ENCODE measurements at regions not wholly inside any gene's neighbourhood (a gene's known extent, or its start where the extent isn't known, plus 50 kb on each side); places are given as distances from the start of the nearest gene placed in this dataset.
A peak's percentile ranks its signal among the peaks of the same experiment; 100 is the strongest.

GRCh38 chr12:107225635-107226034, 132.3 kb upstream of the CRY1 start:
- DNase-seq, result peak in 1 of 3 donors; percentile 29

GRCh38 chr12:107226126-107226525, 132.8 kb upstream of the CRY1 start:
- no peak for DNase-seq

GRCh38 chr12:107228076-107228475, 134.7 kb upstream of the CRY1 start:
- no peak for DNase-seq

GRCh38 chr12:107229827-107230226, 136.5 kb upstream of the CRY1 start:
- DNase-seq, result no peak

- DNase-seq, result no peak
Observed at GRCh38 chr12:107231303-107231702, 138.0 kb upstream of the CRY1 start.

- no peak for DNase-seq
Observed at GRCh38 chr12:107233551-107233950, 140.2 kb upstream of the CRY1 start.

- no peak for DNase-seq
Observed at GRCh38 chr12:107235600-107235999, 142.3 kb upstream of the CRY1 start.

- no peak for DNase-seq
Observed at GRCh38 chr12:107236824-107237511, 143.6 kb upstream of the CRY1 start.

- no peak for DNase-seq
Observed at GRCh38 chr12:107238296-107238695, 144.9 kb upstream of the CRY1 start.

GRCh38 chr12:107241411-107241810, 148.1 kb upstream of the CRY1 start:
- no peak for DNase-seq

- peak in 1 of 3 donors; percentile 22 for DNase-seq
Observed at GRCh38 chr12:107242189-107242588, 148.8 kb upstream of the CRY1 start.

- DNase-seq, result peak in 2 of 3 donors; percentile 33 to 66
Observed at GRCh38 chr12:107243341-107243740, 150.0 kb upstream of the CRY1 start.

- DNase-seq, result no peak
Observed at GRCh38 chr12:107244584-107244983, 151.2 kb upstream of the CRY1 start.

- DNase-seq, result no peak
Observed at GRCh38 chr12:107247650-107248049, 154.3 kb upstream of the CRY1 start.

GRCh38 chr12:107248187-107248586, 154.8 kb upstream of the CRY1 start:
- no peak for DNase-seq

GRCh38 chr12:107251288-107251687, 157.9 kb upstream of the CRY1 start:
- no peak for DNase-seq

- no peak for DNase-seq
Observed at GRCh38 chr12:107253361-107253760, 160.0 kb upstream of the CRY1 start.

GRCh38 chr12:107254258-107254856, 161.0 kb upstream of the CRY1 start:
- DNase-seq, result no peak

GRCh38 chr12:107258780-107259179, 165.4 kb upstream of the CRY1 start:
- DNase-seq, result no peak

- no peak for DNase-seq
Observed at GRCh38 chr12:107263980-107264379, 170.6 kb upstream of the CRY1 start.

- DNase-seq, result no peak
Observed at GRCh38 chr12:107264667-107265066, 171.3 kb upstream of the CRY1 start.

- no peak for DNase-seq
Observed at GRCh38 chr12:107267604-107268003, 174.3 kb upstream of the CRY1 start.

- DNase-seq, result no peak
Observed at GRCh38 chr12:107271523-107271922, 178.2 kb upstream of the CRY1 start.

GRCh38 chr12:107275530-107275929, 182.2 kb upstream of the CRY1 start:
- DNase-seq, result no peak

Data from muscle of back (tissue), 3 donors.